GM12878 (cell line): ENCODE measurements at regions not wholly inside any gene's neighbourhood (a gene's known extent, or its start where the extent isn't known, plus 50 kb on each side); places are given as distances from the start of the nearest gene placed in this dataset.

Experiments
- ATAC-seq: fragments of 200-7000 bp; cut with Tn5 transposase; 3 replicates; pipeline ENCODE4 v1.9.1; 2020; ENCODE audit warnings: mild to moderate bottlenecking, moderate library complexity
- BruUV-seq: library from RNA; stranded (reverse); fragments of 400-500 nt; replicated peaks from 2 replicates; lab custom pipeline; 2021; lab: Mats Ljungman, UMichigan
- CTCF ChIA-PET: fragments of 300-600 bp; sonication (Branson Sonifier 250); formaldehyde crosslinking; extraction: SDS; loops from one replicate; lab custom pipeline; 2021; ENCODE audit warnings: inconsistent platforms; lab: Yijun Ruan, JAX
- POLR2A ChIA-PET: fragments of 350-600 bp; formaldehyde crosslinking; extraction: SDS; loops from one replicate; lab custom pipeline; 2021; ENCODE audit warnings: inconsistent platforms; lab: Charles Lee
- RAD21 ChIA-PET: fragments of 300-600 bp; sonication (Branson Sonifier 250); formaldehyde crosslinking; loops from one replicate; lab custom pipeline; 2023; ENCODE audit warnings: antibody characterized with exemption; ENCODE audit not compliant: unreplicated experiment; lab: Charles Lee
- SMC1A ChIA-PET: fragments of 300-600 bp; sonication (Branson Sonifier 250); formaldehyde crosslinking; loops from one replicate; lab custom pipeline; 2023; ENCODE audit not compliant: unreplicated experiment, uncharacterized antibody; lab: Charles Lee
- DNase-seq: peaks from one replicate; pipeline ENCODE4 v3.0.0-alpha.2; 2011; ENCODE audit warnings: low read depth, low spot score
- FAIRE-seq: peaks from 3 replicates; lab custom pipeline; 2011; peaks lifted over from hg19 to GRCh38; lab: Jason Lieb, UNC
- H2AFZ ChIP-seq: 2 replicates; pipeline ENCODE4 v1.6.0; 2011; ENCODE audit warnings: low read depth, low read length, control low read depth; ENCODE audit not compliant: control insufficient read depth
- H3K27ac ChIP-seq: 2 replicates; pipeline ENCODE4 v1.5.1; 2011; ENCODE audit warnings: control low read depth; ENCODE audit not compliant: control insufficient read depth, insufficient read depth
- H3K27me3 ChIP-seq, 2 experiments: replicated peaks in 1 of 2; 2 replicates each; pipeline versions ENCODE4 v1.6.0 to v1.6.1; 2011; ENCODE audit warnings: low read length in 1 of 2; ENCODE audit not compliant: control insufficient read depth in 2 of 2, insufficient read depth in 2 of 2
- H3K36me3 ChIP-seq, 2 experiments: 2 replicates each; pipeline ENCODE4 v1.5.1; 2011; ENCODE audit warnings: low read length in 1 of 2; ENCODE audit not compliant: control insufficient read depth in 2 of 2, insufficient read depth in 2 of 2
- H3K4me1 ChIP-seq: 2 replicates; pipeline ENCODE4 v1.6.1; 2011; ENCODE audit warnings: mild to moderate bottlenecking, low read length, moderate library complexity, mixed read lengths; ENCODE audit not compliant: control insufficient read depth, insufficient read depth
- H3K4me2 ChIP-seq: 2 replicates; pipeline ENCODE4 v1.6.0; 2011; ENCODE audit warnings: control low read depth; ENCODE audit not compliant: control insufficient read depth, insufficient read depth
- H3K4me3 ChIP-seq: fragments of 200-600 bp; sonication (generic); 2 replicates; pipeline ENCODE4 v1.5.1; 2016
- H3K79me2 ChIP-seq: 2 replicates; pipeline ENCODE4 v1.6.0; 2011; ENCODE audit warnings: low read length; ENCODE audit not compliant: control insufficient read depth, insufficient read depth
- H3K9ac ChIP-seq: 2 replicates; pipeline ENCODE4 v1.8.0; 2011; ENCODE audit warnings: low read length, control low read depth, mixed read lengths; ENCODE audit not compliant: control insufficient read depth, insufficient read depth
- H3K9me3 ChIP-seq: replicated peaks from 3 replicates; pipeline ENCODE4 v1.5.1; 2011; ENCODE audit warnings: mild to moderate bottlenecking, low read length; ENCODE audit not compliant: control insufficient read depth, insufficient read depth
- H4K20me1 ChIP-seq: 2 replicates; pipeline ENCODE4 v1.6.0; 2011; ENCODE audit not compliant: control insufficient read depth, insufficient read depth
- ETV6 ChIP-seq, 2 experiments: fragments of 450-650 bp in 1 of 2; IDR thresholded peaks in 1 of 2; conservative IDR thresholded peaks in 1 of 2; 2 replicates each; pipeline ENCODE4 v1.6.1; 2014; ENCODE audit warnings: antibody characterized with exemption in 1 of 2, borderline replicate concordance in 1 of 2, low read depth in 1 of 2, mild to moderate bottlenecking in 1 of 2, moderate library complexity in 1 of 2
- RCOR1 ChIP-seq: conservative IDR thresholded peaks from 2 replicates; pipeline ENCODE4 v1.6.1; 2012; ENCODE audit warnings: low read depth, low read length, improper control_type of control experiment
- SREBF1 ChIP-seq: IDR thresholded peaks from 2 replicates; pipeline ENCODE4 v1.6.1; 2012; ENCODE audit warnings: mild to moderate bottlenecking, low read length
- ZNF622 ChIP-seq: fragments of 450-650 bp; IDR thresholded peaks from 2 replicates; pipeline ENCODE4 v1.6.1; 2017; ENCODE audit warnings: mild to moderate bottlenecking, inconsistent platforms
- WGBS: methylation state at CpG from one replicate; pipeline ENCODE4 v1.1.6; 2016; ENCODE audit warnings: low lambda C conversion rate; ENCODE audit not compliant: insufficient replicate concordance, insufficient coverage; ENCODE audit errors: missing lambda C conversion rate; 5-methylcytosine and 5-hydroxymethylcytosine counted together
- in situ Hi-C: fragments of 300-500 bp; cut with MboI; formaldehyde crosslinking; loops from 9 replicates; pipeline ENCODE4 v1.14.3; 2018; ENCODE audit warnings: mixed read lengths
- intact Hi-C: fragments of 100-400 bp; cut with micrococcal nuclease; formaldehyde crosslinking; loops from one replicate; pipeline ENCODE4 v1.14.2; 2022; ENCODE audit not compliant: unreplicated experiment
- TF ChIP-seq, protein P1 (sequence below): fragments of 450-650 bp; IDR thresholded peaks from 2 replicates; pipeline ENCODE4 v1.6.1; 2016; ENCODE audit warnings: mild to moderate bottlenecking, moderate library complexity, borderline replicate concordance

DNA sequence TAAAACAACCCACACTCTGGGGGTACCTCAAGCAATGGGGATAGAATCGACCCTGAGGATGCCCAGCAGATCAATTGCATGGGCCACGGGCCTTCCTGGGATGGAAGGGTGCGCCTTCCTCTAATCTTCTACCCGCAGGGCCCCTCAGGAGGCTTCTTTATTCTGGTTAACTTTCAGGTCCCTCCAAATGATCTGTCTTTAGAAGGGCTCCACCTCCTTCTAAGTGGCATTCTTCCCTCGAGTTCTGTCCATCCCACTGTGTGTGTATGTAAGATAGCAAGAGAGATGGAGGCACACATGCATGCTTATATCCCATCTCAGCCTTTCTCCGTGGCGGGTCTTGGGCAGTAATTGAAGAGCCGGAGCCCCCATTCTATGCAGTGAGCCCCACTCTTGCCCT, 125.7 kb downstream of the MRM1 start:
- H3K36me3 ChIP-seq, result no peaks in the 10 kb centered on the region
- 37% methylated on average over 8 of the region's 8 CpGs for WGBS
- SMC1A ChIA-PET, result interaction anchor here (0.7 kb wide), 1 partner anchor 16 kb away, joined by 3 read pairs; no protein-coding TSS in a partner anchor
- H3K27ac ChIP-seq, result no peak overlapping the region
- no peak overlapping the region for H3K4me3 ChIP-seq
- ATAC-seq, result no peak
- H3K27me3 ChIP-seq, result peaks cover 5 to 8% of the 10 kb centered on the region in 2 experiments; a peak in 3 of 4 replicates
- H3K4me1 ChIP-seq, result peaks cover 8% of the 10 kb centered on the region
- POLR2A ChIA-PET, result no interaction called here
- H3K9me3 ChIP-seq, result no peaks in the 10 kb centered on the region; the same call in 2 of the 3 replicates
- H3K79me2 ChIP-seq, result no peaks in the 10 kb centered on the region
- no peak for FAIRE-seq
- H4K20me1 ChIP-seq, result no peaks in the 10 kb centered on the region
- in situ Hi-C loops, result no loop called here
- no peak overlapping the region for H3K4me2 ChIP-seq
- intact Hi-C loops, result no loop called here
- no peak overlapping the region for H3K9ac ChIP-seq
- no peak for DNase-seq
- no TSS peak for BruUV-seq
- TF ChIP-seq RCOR1 (no peak), SREBF1 (no peak), ZNF622 (no peak), ETV6 (conservative IDR thresholded peaks at IDR 0.05 in 1 of 2, IDR thresholded peaks at IDR 0.05 in 1 of 2; ENCODE audit: borderline replicate concordance in 1 of 2, low read depth in 1 of 2) (no peak)
- TF ChIP-seq, protein P1, sequence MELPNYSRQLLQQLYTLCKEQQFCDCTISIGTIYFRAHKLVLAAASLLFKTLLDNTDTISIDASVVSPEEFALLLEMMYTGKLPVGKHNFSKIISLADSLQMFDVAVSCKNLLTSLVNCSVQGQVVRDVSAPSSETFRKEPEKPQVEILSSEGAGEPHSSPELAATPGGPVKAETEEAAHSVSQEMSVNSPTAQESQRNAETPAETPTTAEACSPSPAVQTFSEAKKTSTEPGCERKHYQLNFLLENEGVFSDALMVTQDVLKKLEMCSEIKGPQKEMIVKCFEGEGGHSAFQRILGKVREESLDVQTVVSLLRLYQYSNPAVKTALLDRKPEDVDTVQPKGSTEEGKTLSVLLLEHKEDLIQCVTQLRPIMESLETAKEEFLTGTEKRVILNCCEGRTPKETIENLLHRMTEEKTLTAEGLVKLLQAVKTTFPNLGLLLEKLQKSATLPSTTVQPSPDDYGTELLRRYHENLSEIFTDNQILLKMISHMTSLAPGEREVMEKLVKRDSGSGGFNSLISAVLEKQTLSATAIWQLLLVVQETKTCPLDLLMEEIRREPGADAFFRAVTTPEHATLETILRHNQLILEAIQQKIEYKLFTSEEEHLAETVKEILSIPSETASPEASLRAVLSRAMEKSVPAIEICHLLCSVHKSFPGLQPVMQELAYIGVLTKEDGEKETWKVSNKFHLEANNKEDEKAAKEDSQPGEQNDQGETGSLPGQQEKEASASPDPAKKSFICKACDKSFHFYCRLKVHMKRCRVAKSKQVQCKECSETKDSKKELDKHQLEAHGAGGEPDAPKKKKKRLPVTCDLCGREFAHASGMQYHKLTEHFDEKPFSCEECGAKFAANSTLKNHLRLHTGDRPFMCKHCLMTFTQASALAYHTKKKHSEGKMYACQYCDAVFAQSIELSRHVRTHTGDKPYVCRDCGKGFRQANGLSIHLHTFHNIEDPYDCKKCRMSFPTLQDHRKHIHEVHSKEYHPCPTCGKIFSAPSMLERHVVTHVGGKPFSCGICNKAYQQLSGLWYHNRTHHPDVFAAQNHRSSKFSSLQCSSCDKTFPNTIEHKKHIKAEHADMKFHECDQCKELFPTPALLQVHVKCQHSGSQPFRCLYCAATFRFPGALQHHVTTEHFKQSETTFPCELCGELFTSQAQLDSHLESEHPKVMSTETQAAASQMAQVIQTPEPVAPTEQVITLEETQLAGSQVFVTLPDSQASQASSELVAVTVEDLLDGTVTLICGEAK, result no peak
- TF ChIP-seq, all 136 proteins: peak for 0
- RAD21 ChIA-PET, result no interaction called here
- no peak overlapping the region for H2AFZ ChIP-seq
- CTCF ChIA-PET, result interaction anchor here (0.6 kb wide), 1 partner anchor 202 kb away, joined by 3 read pairs; no protein-coding TSS in a partner anchor
